Activated T-cell treated with anti-CD3 and anti-CD28 coated beads for 48 hours (primary cell): ENCODE measurements at regions not wholly inside any gene's neighbourhood (a gene's known extent, or its start where the extent isn't known, plus 50 kb on each side); places are given as distances from the start of the nearest gene placed in this dataset.

Source experiments
- DNase-seq: peaks from one replicate; pipeline ENCODE4 v3.0.0-alpha.2; 2020; ENCODE audit warnings: low read depth

- DNase-seq, result no peak
These were observed 1212.3 kb downstream of the BRD1 start for GRCh38 chr22:48615171-48616008.

GRCh38 chr22:48613566-48614200 is 1214.0 kb downstream of the BRD1 start:
- no peak for DNase-seq

GRCh38 chr22:48612077-48612995 is 1215.3 kb downstream of the BRD1 start:
- no peak for DNase-seq

GRCh38 chr22:48609279-48609865 is 1218.3 kb downstream of the BRD1 start:
- no peak for DNase-seq

GRCh38 chr22:48607901-48608662 is 1219.6 kb downstream of the BRD1 start:
- no peak for DNase-seq

- DNase-seq, result no peak
These were observed 1220.9 kb downstream of the BRD1 start for GRCh38 chr22:48606684-48607307.

GRCh38 chr22:48605856-48606481 is 1221.7 kb downstream of the BRD1 start:
- no peak for DNase-seq

- DNase-seq, result no peak
These were observed 1222.5 kb downstream of the BRD1 start for GRCh38 chr22:48605125-48605524.

GRCh38 chr22:48603621-48604320 is 1223.9 kb downstream of the BRD1 start:
- DNase-seq, result no peak

GRCh38 chr22:48602805-48603518 is 1224.7 kb downstream of the BRD1 start:
- DNase-seq, result no peak

- DNase-seq, result no peak
These were observed 1227.0 kb downstream of the BRD1 start for GRCh38 chr22:48600681-48601080.

- DNase-seq, result no peak
These were observed 1227.5 kb downstream of the BRD1 start for GRCh38 chr22:48600171-48600570.

GRCh38 chr22:48599346-48599745 is 1228.3 kb downstream of the BRD1 start:
- DNase-seq, result no peak

GRCh38 chr22:48596111-48596850 is 1231.4 kb downstream of the BRD1 start:
- DNase-seq, result no peak

GRCh38 chr22:48595511-48595905 is 1232.2 kb downstream of the BRD1 start:
- no peak for DNase-seq

GRCh38 chr22:48594757-48595510 is 1232.7 kb downstream of the BRD1 start:
- DNase-seq, result no peak

- DNase-seq, result no peak
These were observed 1233.5 kb downstream of the BRD1 start for GRCh38 chr22:48594016-48594756.
